H1 (cell line): ENCODE measurements at regions not wholly inside any gene's neighbourhood (a gene's known extent, or its start where the extent isn't known, plus 50 kb on each side); places are given as distances from the start of the nearest gene placed in this dataset.

Experiments used
- CTCF ChIA-PET: fragments of 300-600 bp; sonication (Branson Sonifier 250); formaldehyde crosslinking; loops from one replicate; lab custom pipeline; 2021; ENCODE audit not compliant: partially characterized antibody; lab: Charles Lee
- POLR2A ChIA-PET: fragments of 300-600 bp; sonication (Branson Sonifier 250); formaldehyde crosslinking; loops from one replicate; lab custom pipeline; 2021; ENCODE audit warnings: inconsistent platforms; ENCODE audit not compliant: partially characterized antibody; lab: Charles Lee
- DNase-seq, 2 experiments: peaks; one replicate each; pipeline versions ENCODE4 v3.0.0 to v3.0.0-alpha.2; 2010 to 2022; ENCODE audit warnings: low spot score in 2 of 2, low read depth in 1 of 2, mixed read lengths in 1 of 2
- FAIRE-seq: peaks from 2 replicates; lab custom pipeline; 2011; peaks lifted over from hg19 to GRCh38; lab: Jason Lieb, UNC
- H2AFZ ChIP-seq: 2 replicates; pipeline ENCODE4 v1.8.1; 2012; ENCODE audit warnings: low read length, inconsistent platforms
- H2AK5ac ChIP-seq: 2 replicates; pipeline ENCODE4 v1.6.1; 2013; ENCODE audit warnings: low read depth, low read length
- H2BK120ac ChIP-seq: replicated peaks from 2 replicates; pipeline ENCODE3; 2013; ENCODE audit warnings: low read depth, low read length, inconsistent platforms
- H2BK12ac ChIP-seq: 2 replicates; pipeline ENCODE4 v1.6.1; 2013; ENCODE audit warnings: low read depth, low read length
- H2BK15ac ChIP-seq: 2 replicates; pipeline ENCODE4 v1.6.1; 2013; ENCODE audit warnings: low read length
- H2BK20ac ChIP-seq: 2 replicates; pipeline ENCODE4 v1.6.1; 2013; ENCODE audit warnings: low read length
- H2BK5ac ChIP-seq: 2 replicates; pipeline ENCODE4 v1.6.1; 2013; ENCODE audit warnings: low read depth, low read length
- H3K14ac ChIP-seq: 2 replicates; pipeline ENCODE4 v1.6.1; 2013; ENCODE audit warnings: inconsistent platforms; ENCODE audit not compliant: insufficient read length
- H3K18ac ChIP-seq: 2 replicates; pipeline ENCODE4 v1.6.1; 2013; ENCODE audit warnings: low read length; ENCODE audit errors: extremely low read depth
- H3K23ac ChIP-seq: 2 replicates; pipeline ENCODE4 v1.6.1; 2013; ENCODE audit warnings: inconsistent platforms; ENCODE audit not compliant: insufficient read length
- H3K23me2 ChIP-seq: 2 replicates; pipeline ENCODE4 v1.6.1; 2013; ENCODE audit warnings: low read depth, low read length
- H3K27ac ChIP-seq: 2 replicates; pipeline ENCODE4 v1.6.1; 2011; ENCODE audit warnings: low read depth, low read length, inconsistent platforms
- H3K27me3 ChIP-seq, 4 experiments: replicated peaks in 1 of 4; 1 replicate in 1 of 4; 2 replicates in 3 of 4; pipeline versions ENCODE4 v1.6.1 to v1.8.1; 2011 to 2013; ENCODE audit warnings: low read length in 3 of 4, mild to moderate bottlenecking in 3 of 4, inconsistent platforms in 2 of 4, mixed read lengths in 2 of 4, moderate library complexity in 1 of 4; ENCODE audit not compliant: control insufficient read depth in 3 of 4, insufficient read depth in 3 of 4; ENCODE audit errors: extremely low read depth in 1 of 4
- H3K36me3 ChIP-seq, 4 experiments: 2 replicates each; pipeline versions ENCODE4 v1.6.1 to v1.8.1; 2011 to 2013; ENCODE audit warnings: mild to moderate bottlenecking in 4 of 4, low read length in 3 of 4, moderate library complexity in 2 of 4, control low read depth in 1 of 4, inconsistent platforms in 1 of 4; ENCODE audit not compliant: insufficient read depth in 4 of 4, control insufficient read depth in 2 of 4
- H3K4ac ChIP-seq: replicated peaks from 2 replicates; pipeline ENCODE3; 2013; ENCODE audit warnings: low read length, low read depth, mixed read lengths, inconsistent platforms; ENCODE audit not compliant: insufficient read length
- H3K4me1 ChIP-seq, 4 experiments: replicated peaks in 1 of 4; 1 replicate in 1 of 4; 2 replicates in 3 of 4; pipeline versions ENCODE4 v1.6.1 to v1.8.1; 2011 to 2013; ENCODE audit warnings: low read length in 3 of 4, inconsistent platforms in 2 of 4, mixed read lengths in 1 of 4; ENCODE audit not compliant: insufficient read depth in 4 of 4, control insufficient read depth in 3 of 4
- H3K4me2 ChIP-seq, 2 experiments: 2 replicates each; pipeline versions ENCODE4 v1.6.1 to v1.8.1; 2011 to 2013; ENCODE audit warnings: low read depth in 2 of 2, low read length in 2 of 2, control low read depth in 1 of 2, inconsistent platforms in 1 of 2, mild to moderate bottlenecking in 1 of 2; ENCODE audit not compliant: insufficient read depth in 1 of 2
- H3K4me3 ChIP-seq, 4 experiments: fragments of 200-600, 300-600 bp in 1 of 4; sonication (generic), shearing (Covaris generic), sonication (Bioruptor Twin) in 1 of 4; 2 replicates each; pipeline versions ENCODE4 v1.5.1 to v1.8.1; 2011 to 2016; ENCODE audit warnings: low read length in 4 of 4, low read depth in 3 of 4, control low read depth in 2 of 4, inconsistent platforms in 2 of 4, mild to moderate bottlenecking in 2 of 4, mixed read lengths in 1 of 4, moderate library complexity in 1 of 4; ENCODE audit not compliant: insufficient read depth in 2 of 4; ENCODE audit errors: extremely low read depth in 1 of 4
- H3K56ac ChIP-seq: replicated peaks from 2 replicates; pipeline ENCODE3; 2013; ENCODE audit warnings: low read depth, mild to moderate bottlenecking, mixed read lengths, low read length, inconsistent platforms; ENCODE audit not compliant: insufficient read length
- H3K79me1 ChIP-seq: 2 replicates; pipeline ENCODE4 v1.6.1; 2013; ENCODE audit warnings: low read depth, low read length, control low read depth
- H3K79me2 ChIP-seq, 2 experiments: 2 replicates each; pipeline versions ENCODE4 v1.6.1 to v1.8.1; 2012 to 2013; ENCODE audit warnings: low read length in 2 of 2, mild to moderate bottlenecking in 2 of 2, inconsistent platforms in 1 of 2; ENCODE audit not compliant: insufficient read depth in 2 of 2, control insufficient read depth in 1 of 2
- H3K9ac ChIP-seq, 4 experiments: replicated peaks in 1 of 4; 1 replicate in 1 of 4; 2 replicates in 3 of 4; pipeline versions ENCODE4 v1.6.1 to v1.8.1; 2011 to 2013; ENCODE audit warnings: low read depth in 3 of 4, low read length in 3 of 4, control low read depth in 2 of 4, mild to moderate bottlenecking in 2 of 4, moderate library complexity in 2 of 4, inconsistent platforms in 1 of 4; ENCODE audit errors: extremely low read depth in 1 of 4
- H3K9me3 ChIP-seq, 2 experiments: 2 replicates each; pipeline versions ENCODE4 v1.6.1 to v1.8.1; 2012 to 2013; ENCODE audit warnings: mild to moderate bottlenecking in 2 of 2, moderate library complexity in 2 of 2, control low read depth in 1 of 2, inconsistent platforms in 1 of 2, low read depth in 1 of 2, low read length in 1 of 2, mixed read lengths in 1 of 2; ENCODE audit not compliant: insufficient read depth in 2 of 2
- H4K20me1 ChIP-seq, 2 experiments: replicated peaks in 1 of 2; 2 replicates each; pipeline versions ENCODE3 to v1.8.1; 2011 to 2013; ENCODE audit warnings: inconsistent platforms in 2 of 2, low read length in 2 of 2, mild to moderate bottlenecking in 1 of 2; ENCODE audit not compliant: insufficient read depth in 2 of 2, control insufficient read depth in 1 of 2
- H4K5ac ChIP-seq: 2 replicates; pipeline ENCODE4 v1.6.1; 2013; ENCODE audit warnings: low read length, low read depth, mixed read lengths, inconsistent platforms; ENCODE audit not compliant: insufficient read length
- H4K8ac ChIP-seq: 2 replicates; pipeline ENCODE4 v1.8.0; 2013; ENCODE audit warnings: mild to moderate bottlenecking, moderate library complexity, low read length, inconsistent platforms; ENCODE audit not compliant: insufficient read depth; ENCODE audit errors: extremely low read depth
- H4K91ac ChIP-seq: replicated peaks from 2 replicates; pipeline ENCODE3; 2013; ENCODE audit warnings: low read length, mixed read lengths, inconsistent platforms; ENCODE audit not compliant: insufficient read length
- BCL11A ChIP-seq, 2 experiments: IDR thresholded peaks; one replicate each; pipeline ENCODE4 v1.6.1; 2011; ENCODE audit warnings: low read depth in 2 of 2, low read length in 2 of 2, mild to moderate bottlenecking in 2 of 2
- CBX5 ChIP-seq: fragments of 300-800, 300-1000 bp; sonication (generic); IDR thresholded peaks from 2 replicates; pipeline ENCODE4 v1.7.1; 2016; ENCODE audit warnings: antibody characterized with exemption, low read length, low read depth
- JUND ChIP-seq: IDR thresholded peaks from 2 replicates; pipeline ENCODE4 v1.6.1; 2011; ENCODE audit warnings: mild to moderate bottlenecking, improper control_type of control experiment, low read length
- MAX ChIP-seq: IDR thresholded peaks from 2 replicates; pipeline ENCODE4 v1.6.1; 2012; ENCODE audit warnings: inconsistent platforms
- POLR2A ChIP-seq, 2 experiments: IDR thresholded peaks; 1 replicate in 1 of 2; 2 replicates in 1 of 2; pipeline ENCODE4 v1.6.1; 2011; ENCODE audit warnings: low read depth in 2 of 2, low read length in 2 of 2, mild to moderate bottlenecking in 2 of 2; ENCODE audit errors: control extremely low read depth in 1 of 2
- RAD21 ChIP-seq, 2 experiments: IDR thresholded peaks in 1 of 2; conservative IDR thresholded peaks in 1 of 2; 2 replicates each; pipeline ENCODE4 v1.6.1; 2011; ENCODE audit warnings: low read depth in 2 of 2, low read length in 2 of 2, improper control_type of control experiment in 1 of 2, inconsistent platforms in 1 of 2, mild to moderate bottlenecking in 1 of 2, moderate library complexity in 1 of 2
- RNF2 ChIP-seq: fragments of 200-900, 300-1000 bp; sonication (generic); IDR thresholded peaks from 2 replicates; pipeline ENCODE4 v1.7.1; 2016; ENCODE audit warnings: borderline replicate concordance, low read depth, mild to moderate bottlenecking, antibody characterized with exemption, low read length; ENCODE audit not compliant: poor library complexity, severe bottlenecking; ENCODE audit errors: missing control alignments
- SIRT6 ChIP-seq: IDR thresholded peaks from one replicate; pipeline ENCODE4 v1.7.1; 2012; ENCODE audit warnings: low read length, inconsistent platforms
- TEAD4 ChIP-seq: IDR thresholded peaks from 2 replicates; pipeline ENCODE4 v1.6.1; 2012; ENCODE audit warnings: low read depth, low read length, inconsistent platforms, mixed read lengths
- ZNF274 ChIP-seq: IDR thresholded peaks from 2 replicates; pipeline ENCODE4 v1.7.0; 2012; ENCODE audit warnings: low read length, borderline replicate concordance; ENCODE audit errors: extremely low read depth
- WGBS, 2 experiments: shearing (Covaris generic) in 1 of 2; methylation state at CpG; one replicate each; pipeline versions ENCODE4 v1.1.6 to v1.1.7; 2013 to 2015; ENCODE audit warnings: low lambda C conversion rate in 2 of 2, mixed read lengths in 2 of 2, inconsistent platforms in 1 of 2, low coverage in 1 of 2, missing lambda C conversion rate in 1 of 2; ENCODE audit not compliant: insufficient replicate concordance in 2 of 2, insufficient coverage in 1 of 2, insufficient read length in 1 of 2; ENCODE audit errors: extremely low coverage in 1 of 2, missing lambda C conversion rate in 1 of 2; 5-methylcytosine and 5-hydroxymethylcytosine counted together

GRCh38 chr6:165732696-165733488 is 69.9 kb upstream of the PDE10A start:
- Histone ChIP-seq H4K20me1 (peaks cover 0 to 1% of the 10 kb centered on the region in 2 experiments), H2BK5ac (no peak overlapping the region), H3K79me1 (no peaks in the 10 kb centered on the region), H3K4ac (no peak overlapping the region), H2BK120ac (no peak overlapping the region), H3K9ac (no peak overlapping the region), H2BK20ac (no peak overlapping the region), H3K18ac (no peak overlapping the region), H3K4me2 (no peak overlapping the region), H3K27ac (no peak overlapping the region), H3K4me1 (no peaks in the 10 kb centered on the region), H4K8ac (no peak overlapping the region), H3K23ac (no peak overlapping the region), H2BK15ac (no peak overlapping the region), H3K36me3 (no peaks in the 10 kb centered on the region), H4K91ac (no peak overlapping the region), H3K27me3 (no peaks in the 10 kb centered on the region), H2BK12ac (no peak overlapping the region), H2AK5ac (no peak overlapping the region), H4K5ac (no peak overlapping the region), H3K56ac (no peak overlapping the region), H2AFZ (no peak overlapping the region), H3K23me2 (peaks cover 6% of the 10 kb centered on the region; the same call in 1 of the 2 replicates), H3K4me3 (no peak overlapping the region), H3K79me2 (no peaks in the 10 kb centered on the region), H3K14ac (no peak overlapping the region), H3K9me3 (peaks cover 0 to 3% of the 10 kb centered on the region in 2 experiments; a peak in 1 of 4 replicates)
- 85% methylated on average over 15 of the region's 15 CpGs; no CpG with 5 or more reads in 1 of the 2 experiments for WGBS, 2 experiments
- no peak for TF ChIP-seq RNF2
- no peak for TF ChIP-seq POLR2A (IDR thresholded peaks at IDR 0.05; ENCODE audit: control extremely low read depth in 1 of 2, low read depth in 2 of 2, low read length in 2 of 2)
- TF ChIP-seq ZNF274 = no peak
- TF ChIP-seq SIRT6 = no peak
- TF ChIP-seq BCL11A (IDR thresholded peaks at IDR 0.05; ENCODE audit: low read depth in 2 of 2, low read length in 2 of 2) = no peak
- no peak for TF ChIP-seq MAX
- no peak for TF ChIP-seq JUND
- TF ChIP-seq RAD21 (IDR thresholded peaks at IDR 0.05 in 1 of 2, conservative IDR thresholded peaks at IDR 0.05 in 1 of 2; ENCODE audit: low read depth in 2 of 2, low read length in 2 of 2) = no peak
- no peak for TF ChIP-seq CBX5
- no peak for TF ChIP-seq TEAD4
- ChIA-PET CTCF (interaction anchor here (0.9 to 10.1 kb wide), 6 partner anchors 10 to 118 kb away, joined by 3 to 92 read pairs (median 4); no protein-coding TSS in a partner anchor), POLR2A (no interaction called here)
- FAIRE-seq = no peak
- DNase-seq = no peak
